Retinal pigment epithelial cell (primary cell): ENCODE measurements at regions not wholly inside any gene's neighbourhood (a gene's known extent, or its start where the extent isn't known, plus 50 kb on each side); places are given as distances from the start of the nearest gene placed in this dataset.

Experiments used
- DNase-seq: peaks from one replicate; pipeline ENCODE4 v3.0.0-alpha.2; 2010; ENCODE audit warnings: low read depth
- H3K4me3 ChIP-seq: 2 replicates; pipeline ENCODE4 v1.5.1; 2011; ENCODE audit warnings: mild to moderate bottlenecking, low read length, control low read depth, moderate library complexity
- TF ChIP-seq, protein P1 (sequence below): conservative IDR thresholded peaks from 2 replicates; pipeline ENCODE4 v1.5.1; 2011; ENCODE audit warnings: low read depth, low read length, control low read depth, inconsistent platforms

DNA sequence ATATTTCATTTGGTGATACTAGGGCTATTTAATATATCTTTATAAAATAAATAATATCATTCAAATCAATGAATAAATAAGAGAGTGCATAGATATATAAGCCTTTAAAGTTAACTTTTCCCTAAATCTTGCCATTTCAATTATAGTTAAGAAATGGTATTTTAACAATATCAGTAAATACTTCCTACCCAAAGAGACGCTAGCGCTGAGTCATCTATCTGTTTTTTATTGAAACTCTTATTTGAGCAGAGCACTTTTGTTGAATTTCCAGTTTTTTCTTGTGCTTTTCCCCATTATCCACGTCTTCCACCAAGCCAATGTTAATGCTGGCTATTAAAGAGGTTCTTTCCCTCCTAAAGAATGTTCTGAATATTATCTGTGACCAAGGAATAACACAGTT, 639.3 kb downstream of the DSC3 start:
- TF ChIP-seq, protein P1, sequence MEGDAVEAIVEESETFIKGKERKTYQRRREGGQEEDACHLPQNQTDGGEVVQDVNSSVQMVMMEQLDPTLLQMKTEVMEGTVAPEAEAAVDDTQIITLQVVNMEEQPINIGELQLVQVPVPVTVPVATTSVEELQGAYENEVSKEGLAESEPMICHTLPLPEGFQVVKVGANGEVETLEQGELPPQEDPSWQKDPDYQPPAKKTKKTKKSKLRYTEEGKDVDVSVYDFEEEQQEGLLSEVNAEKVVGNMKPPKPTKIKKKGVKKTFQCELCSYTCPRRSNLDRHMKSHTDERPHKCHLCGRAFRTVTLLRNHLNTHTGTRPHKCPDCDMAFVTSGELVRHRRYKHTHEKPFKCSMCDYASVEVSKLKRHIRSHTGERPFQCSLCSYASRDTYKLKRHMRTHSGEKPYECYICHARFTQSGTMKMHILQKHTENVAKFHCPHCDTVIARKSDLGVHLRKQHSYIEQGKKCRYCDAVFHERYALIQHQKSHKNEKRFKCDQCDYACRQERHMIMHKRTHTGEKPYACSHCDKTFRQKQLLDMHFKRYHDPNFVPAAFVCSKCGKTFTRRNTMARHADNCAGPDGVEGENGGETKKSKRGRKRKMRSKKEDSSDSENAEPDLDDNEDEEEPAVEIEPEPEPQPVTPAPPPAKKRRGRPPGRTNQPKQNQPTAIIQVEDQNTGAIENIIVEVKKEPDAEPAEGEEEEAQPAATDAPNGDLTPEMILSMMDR = no peak
- no peak for DNase-seq
- H3K4me3 ChIP-seq = no peak overlapping the region

DNA sequence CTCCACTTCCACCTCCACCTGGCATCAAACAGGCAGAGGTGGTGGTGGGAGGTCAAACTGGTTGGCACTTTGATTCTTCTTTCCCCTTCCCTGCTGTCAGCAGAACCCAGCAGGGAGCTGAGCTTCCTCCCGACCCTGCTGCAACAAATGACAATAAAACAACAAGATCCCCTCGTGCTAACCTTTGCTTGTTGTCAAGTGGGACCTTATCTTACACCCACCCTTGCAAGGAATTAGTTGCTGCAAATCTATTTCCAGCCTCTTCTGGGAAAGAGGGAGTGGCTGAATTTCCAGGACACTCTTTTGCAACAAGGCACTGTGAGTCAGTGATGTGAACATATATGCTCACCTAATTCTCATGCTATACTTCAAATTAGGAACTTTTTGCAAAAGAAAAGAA, 655.1 kb downstream of the DSC3 start:
- DNase-seq = no peak
- H3K4me3 ChIP-seq = no peak overlapping the region
- TF ChIP-seq, protein P1 = no peak

DNA sequence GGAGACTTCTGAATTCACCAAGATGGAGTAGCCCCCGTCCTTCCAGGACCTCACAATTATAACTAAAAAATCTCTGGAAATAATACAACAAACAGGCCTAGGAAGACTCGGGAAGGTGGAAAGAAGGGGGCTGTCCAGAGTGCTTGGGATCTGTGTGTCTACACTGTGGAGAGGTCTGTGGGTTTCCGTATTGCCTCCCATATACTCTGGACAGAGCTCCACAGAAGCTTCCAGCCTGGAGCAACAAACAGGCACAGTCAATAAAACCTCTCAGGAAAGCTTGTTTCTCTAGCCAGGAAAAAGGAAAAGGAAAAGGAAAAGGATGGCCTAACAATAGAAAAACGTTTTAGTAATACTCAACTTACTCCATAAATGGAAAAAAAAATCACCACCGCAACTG, 655.9 kb downstream of the DSC3 start:
- no peak for DNase-seq
- TF ChIP-seq, protein P1 = no peak
- H3K4me3 ChIP-seq = no peak overlapping the region

DNA sequence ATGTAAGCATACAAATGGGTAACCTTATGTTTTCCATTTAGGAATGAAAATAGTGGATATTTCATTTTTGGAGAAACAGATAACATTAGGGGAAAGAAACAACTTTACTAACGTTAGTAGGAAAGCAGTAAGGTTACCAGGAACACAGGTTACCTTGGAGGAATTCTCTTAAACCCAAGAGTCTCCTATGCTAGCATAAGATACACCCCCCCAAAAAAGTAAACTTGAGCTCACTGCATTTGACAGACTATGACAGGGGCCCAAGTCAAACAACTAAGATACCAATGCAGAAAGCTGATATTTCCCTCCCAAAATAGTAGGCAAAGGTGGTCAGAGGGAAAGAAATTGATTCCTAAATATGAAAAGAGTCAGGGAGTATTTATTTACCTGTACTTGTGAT, 656.9 kb downstream of the DSC3 start:
- H3K4me3 ChIP-seq = no peak overlapping the region
- no peak for DNase-seq
- TF ChIP-seq, protein P1 = no peak

DNA sequence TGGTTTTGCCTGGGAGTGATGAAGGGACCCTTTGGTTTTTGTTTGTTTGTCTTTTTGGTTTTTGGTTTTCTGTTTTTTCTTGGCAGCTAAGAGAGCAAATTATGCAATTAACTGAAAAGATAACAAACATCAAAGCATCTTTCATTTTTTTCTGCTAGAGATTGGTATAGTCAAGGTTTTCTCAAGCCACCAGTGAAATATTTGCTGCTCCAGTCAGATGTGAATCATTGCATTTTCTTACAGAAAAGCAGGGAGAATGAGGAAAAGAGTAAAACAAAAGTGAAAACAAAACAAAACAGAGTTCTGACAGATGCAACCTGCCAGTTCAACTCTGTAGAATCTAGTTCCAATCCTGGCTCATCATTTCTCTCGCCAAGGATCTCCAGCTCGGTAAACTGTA, 660.7 kb downstream of the DSC3 start:
- TF ChIP-seq, protein P1 = no peak
- no peak for DNase-seq
- H3K4me3 ChIP-seq = no peak overlapping the region

DNA sequence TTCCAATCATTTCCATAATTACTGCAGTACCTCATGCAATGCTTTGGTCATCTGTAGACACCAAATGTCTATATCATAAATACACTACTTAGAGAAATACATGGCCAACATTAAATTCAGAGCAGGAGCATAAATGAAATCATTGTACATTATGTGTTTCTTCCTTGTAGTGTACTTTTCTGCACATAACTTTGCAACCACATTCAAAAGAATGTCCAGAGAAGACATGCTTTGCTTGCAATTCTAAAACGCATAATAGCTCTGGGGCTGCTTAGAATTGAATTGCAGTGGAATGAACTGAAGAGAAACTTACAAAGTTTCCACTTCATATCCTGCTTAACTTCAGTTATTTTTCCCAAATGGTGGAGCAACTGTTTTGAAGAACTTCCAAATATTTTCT, 664.4 kb downstream of the DSC3 start:
- no peak for DNase-seq
- TF ChIP-seq, protein P1 = no peak
- no peak overlapping the region for H3K4me3 ChIP-seq

DNA sequence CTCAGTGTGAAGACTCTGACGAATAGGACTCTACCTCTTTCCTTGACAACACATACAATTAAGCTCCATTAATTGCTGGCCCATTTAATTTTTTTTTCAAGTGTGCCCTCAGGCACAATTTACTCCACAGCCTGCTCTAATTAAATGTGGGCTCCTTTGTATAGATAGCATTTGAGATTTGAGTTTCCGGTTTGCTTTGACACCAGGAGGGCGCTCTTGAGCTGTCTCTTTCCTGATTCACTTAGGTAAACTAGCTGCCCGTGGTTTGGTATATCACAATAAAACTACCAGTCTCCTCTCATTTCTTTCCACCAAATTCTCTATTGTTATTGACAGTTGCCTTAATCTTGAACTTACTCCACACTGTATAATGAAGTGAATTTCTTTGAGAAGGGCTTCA, 666.0 kb downstream of the DSC3 start:
- no peak for DNase-seq

More for the DNA sequence above, 666.0 kb downstream of the DSC3 start:
- H3K4me3 ChIP-seq = no peak overlapping the region
- TF ChIP-seq, protein P1 = peak; percentile 22
